UCSD-AML1 (cell line): ENCODE measurements at regions not wholly inside any gene's neighbourhood (a gene's known extent, or its start where the extent isn't known, plus 50 kb on each side); places are given as distances from the start of the nearest gene placed in this dataset.

Experiments
- DNase-seq: peaks from one replicate; lab custom pipeline; 2025; ENCODE audit not compliant: unreplicated experiment; lab: John Stamatoyannopoulos, UW

DNA sequence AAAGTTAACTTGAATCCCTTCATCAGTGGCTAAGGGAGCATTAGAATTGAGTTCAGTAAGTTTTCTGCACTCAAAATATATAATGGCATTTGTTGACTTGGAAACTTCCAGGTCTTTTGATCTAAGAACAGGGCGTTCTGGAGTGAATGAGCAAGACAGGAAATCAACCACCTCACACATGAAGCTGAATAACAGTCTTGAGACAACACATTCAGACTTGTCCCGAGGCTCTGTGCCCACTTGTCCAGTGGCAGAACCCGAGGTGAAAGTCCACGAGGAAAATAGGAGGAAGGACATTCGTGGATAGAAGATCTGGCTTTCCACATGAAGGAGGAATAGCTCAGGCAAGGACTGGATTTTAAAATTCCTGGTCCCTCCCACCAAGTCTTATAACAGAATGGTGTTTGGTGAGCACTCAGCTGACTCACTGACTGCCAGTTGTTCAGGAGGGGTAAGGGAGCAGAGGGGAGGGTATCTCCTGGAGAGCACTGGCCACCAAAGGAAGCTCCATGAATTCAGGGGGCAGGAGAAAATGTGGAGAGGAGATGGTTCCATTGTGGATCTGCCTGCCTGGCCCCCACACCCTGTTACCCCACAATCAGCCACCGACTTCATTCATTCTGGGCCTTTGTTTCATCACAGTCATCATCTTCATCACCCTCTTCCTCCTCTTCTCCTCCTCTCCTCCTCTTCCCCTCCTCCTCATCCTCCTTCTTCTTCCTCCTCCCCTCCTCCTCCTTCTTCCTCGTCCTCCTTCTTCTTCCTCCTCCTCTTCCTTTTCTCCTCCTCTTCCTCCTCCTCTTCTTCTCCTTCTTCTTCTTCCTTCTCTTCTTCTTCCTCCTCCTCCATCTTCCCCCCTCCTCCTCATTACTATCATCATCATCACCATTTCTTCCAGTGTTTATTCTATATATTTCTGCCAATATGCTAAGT lies 620.1 kb downstream of the MED13L start:
- DNase-seq = no peak

DNA sequence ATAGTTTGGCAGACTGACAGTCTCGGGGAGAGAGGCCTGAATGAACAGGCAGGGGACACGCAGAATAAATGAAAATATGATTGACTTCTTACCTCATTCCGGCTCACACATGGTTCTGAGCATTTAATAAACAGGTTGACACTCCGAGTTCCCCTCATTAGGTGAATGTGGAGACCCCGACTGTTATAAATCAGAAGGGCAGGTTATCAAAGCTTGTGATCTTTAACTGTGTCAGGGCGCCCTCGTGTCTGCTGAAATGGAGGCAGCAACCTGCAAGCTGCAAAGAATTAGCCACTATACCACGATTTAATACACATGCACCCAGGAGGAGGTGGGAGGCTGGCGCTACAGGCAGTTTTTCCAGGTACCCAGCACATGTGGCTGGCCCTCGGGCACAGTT lies 627.5 kb downstream of the MED13L start:
- DNase-seq = no peak

DNA sequence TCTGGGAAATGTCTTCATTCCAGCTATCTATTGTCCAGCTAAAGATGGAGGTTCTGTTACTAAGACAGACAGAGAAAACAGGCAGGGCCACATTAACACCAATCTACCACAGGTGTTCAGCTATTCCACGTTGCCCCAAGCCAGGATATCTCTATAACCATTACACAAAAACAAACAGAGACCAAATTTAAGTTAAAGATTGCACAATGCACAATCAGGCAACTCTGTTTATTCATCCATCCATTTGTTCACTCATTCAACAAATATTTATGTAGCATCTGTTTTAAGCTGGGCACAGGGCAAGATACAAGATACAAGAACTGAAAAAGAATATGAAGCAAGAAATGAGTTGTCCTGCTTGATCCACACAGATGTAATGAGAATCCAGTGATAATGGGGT lies 629.0 kb downstream of the MED13L start:
- DNase-seq = no peak

DNA sequence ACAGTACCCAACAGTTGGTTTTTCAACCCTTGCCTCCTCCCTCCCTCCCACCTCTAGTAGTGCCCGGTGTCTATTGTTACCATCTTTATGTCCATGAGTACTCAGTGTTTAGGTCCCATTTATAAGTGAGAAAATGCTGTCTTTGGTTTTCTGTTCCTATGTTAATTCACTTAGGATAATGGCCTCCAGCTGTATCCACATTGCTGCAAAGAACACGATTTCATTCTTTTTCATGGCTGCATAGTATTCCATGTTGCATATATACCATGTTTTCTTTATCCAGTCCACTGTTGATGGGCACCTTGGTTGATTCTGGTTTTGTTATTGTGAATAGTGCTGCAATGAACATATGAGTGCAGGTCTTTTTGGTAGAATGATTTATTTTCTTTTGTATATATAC lies 631.3 kb downstream of the MED13L start:
- DNase-seq = no peak

DNA sequence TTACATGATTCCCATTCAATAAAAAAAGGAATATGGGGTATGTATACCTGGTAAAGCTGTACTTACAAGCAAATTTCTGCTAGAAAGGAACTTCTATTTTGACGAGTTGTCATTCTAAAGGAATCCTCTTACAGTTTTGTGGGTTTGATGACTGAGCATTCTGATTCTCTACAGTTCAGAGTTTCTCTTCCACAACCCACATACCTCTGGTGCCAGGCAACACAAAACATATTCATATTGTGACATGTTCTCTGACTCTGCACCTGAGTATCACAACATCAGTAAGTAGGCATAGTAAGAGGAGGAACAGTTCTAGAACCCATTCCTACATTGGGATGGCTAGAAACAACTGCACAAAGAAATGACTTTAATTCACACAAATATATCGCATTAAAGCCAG lies 636.6 kb downstream of the MED13L start:
- no peak for DNase-seq

DNA sequence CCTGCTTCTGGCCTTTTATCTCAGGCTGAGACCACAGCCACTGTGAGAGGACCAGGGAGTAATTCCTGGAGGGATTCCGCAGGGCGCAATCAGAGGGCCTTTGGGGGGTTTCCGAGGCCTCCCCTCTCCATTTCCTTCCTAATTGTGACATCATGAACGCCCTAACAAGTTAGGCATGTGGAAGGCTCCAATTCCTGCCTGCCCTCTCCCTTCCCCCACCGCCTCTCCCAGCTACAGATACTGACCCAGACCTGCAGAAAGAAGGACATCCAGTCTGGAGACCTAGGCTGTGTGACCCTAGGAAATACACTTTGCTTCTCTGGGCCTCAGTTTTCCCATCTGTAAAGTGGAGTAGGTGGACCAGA lies 637.9 kb downstream of the MED13L start:
- no peak for DNase-seq

DNA sequence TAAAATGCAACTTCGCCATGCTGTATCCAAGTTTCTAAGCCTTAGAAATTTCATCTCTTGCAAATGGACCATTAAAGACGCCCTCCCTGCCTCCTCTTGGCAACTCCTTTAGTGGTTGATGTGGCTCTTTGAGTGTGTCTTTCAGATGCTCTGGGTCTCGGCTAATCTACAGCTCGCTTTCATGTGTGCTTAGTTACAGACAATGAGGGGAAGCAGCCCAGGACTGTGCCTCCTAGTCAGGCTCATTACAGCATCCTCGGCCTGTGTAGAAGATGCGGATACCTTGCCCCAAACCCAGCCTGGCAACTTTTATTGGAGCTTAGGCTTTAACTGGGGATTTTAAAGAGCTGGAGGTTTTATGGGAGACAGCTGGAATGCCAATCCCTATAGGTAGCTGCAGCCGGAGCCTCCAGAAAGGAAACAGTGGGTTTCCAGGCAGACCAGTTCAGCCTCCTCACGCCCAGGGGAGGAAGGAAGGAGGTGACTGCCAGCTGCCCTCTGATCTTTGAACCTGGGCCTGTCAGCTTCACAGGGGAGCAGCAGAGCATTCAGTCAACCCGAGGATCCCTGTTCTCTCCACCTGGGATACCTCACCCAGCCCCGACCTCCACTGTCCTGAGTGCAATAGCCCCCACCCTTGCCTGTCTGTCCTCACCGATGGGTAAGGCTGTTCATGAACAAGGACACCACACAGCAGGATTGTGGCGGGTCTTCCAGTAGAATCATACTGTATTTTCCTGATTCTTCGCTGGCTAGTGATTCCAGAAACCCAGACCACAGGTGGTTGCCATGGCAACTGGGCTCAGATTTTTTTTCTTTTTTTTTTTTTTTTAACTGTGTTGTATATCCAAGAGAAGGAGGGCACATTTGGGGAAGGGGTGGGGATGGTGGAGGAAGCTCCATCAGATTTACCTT lies 638.5 kb downstream of the MED13L start:
- DNase-seq = no peak

DNA sequence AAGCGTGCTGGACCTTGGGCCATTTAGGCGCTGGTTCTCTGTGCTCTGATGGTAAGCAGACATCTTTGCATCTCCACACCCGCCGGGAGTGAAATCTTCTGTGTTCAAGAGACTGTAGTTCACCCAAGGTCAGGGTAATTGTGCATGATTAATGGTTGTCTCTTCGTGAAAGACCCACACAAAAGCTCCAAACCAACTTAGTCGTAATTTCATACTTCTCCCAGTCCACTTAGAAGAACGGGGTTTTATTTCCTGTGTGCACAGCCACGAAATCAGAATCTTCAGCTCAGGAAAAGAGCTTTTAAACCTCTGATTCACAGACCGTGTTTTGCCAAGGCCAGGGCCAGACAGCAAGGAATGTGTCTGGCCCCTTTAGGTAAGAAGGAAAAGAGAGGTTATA lies 640.9 kb downstream of the MED13L start:
- no peak for DNase-seq

DNA sequence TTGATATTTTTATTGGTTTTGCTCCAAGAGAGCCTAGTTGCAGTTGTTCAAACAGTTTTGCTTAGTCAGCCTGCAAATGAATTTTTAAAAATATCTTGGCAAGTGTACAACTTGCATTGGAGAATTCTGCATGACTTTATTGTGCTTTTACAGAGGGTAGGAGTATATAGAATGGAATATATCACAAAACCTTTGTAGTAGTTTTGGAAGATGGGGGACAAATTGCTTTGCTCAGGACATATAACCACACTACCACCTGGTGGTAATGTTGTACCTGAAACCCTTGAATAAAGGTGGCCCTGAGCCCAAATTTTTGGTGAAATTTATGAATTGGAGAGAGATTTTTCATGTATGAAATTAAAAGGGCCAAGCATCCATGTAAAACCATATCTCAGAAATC lies 645.2 kb downstream of the MED13L start:
- no peak for DNase-seq

DNA sequence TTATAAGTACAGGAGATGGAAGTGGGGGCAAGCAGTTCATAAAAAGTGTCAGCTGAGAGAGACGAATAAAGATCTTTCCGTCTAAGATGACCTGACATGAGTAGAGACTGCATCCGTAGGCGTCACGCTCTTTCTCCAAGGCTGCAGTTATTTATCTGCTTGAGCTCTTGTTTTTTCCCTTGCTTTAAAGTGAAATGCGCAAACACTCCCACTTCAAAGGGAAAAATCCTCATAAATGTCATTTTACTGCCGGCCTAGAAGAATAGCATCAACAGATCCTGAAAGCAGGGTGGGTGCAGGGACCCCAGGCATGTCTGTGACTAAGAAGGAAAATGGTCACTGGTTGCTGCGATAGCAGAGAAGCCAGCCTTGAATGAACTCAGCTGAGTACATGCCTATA lies 647.4 kb downstream of the MED13L start:
- DNase-seq = no peak

DNA sequence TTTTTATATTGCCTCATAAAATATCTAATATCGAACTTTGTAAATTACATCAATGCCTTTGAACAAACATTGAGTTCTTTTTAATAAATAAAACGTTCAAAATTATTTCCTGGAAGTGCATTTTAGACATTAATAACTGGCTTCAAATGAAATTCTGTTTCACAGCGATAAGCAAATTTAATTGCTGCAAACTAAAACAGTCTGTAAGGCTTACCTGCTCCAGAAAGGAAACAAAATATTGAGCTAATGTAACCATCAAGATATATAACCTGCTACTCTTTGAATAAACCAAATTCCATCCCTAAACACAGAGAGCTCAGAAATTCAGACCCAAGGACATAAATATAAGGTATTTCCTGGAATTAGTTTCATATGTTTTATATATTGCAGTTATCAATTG lies 651.3 kb downstream of the MED13L start:
- no peak for DNase-seq

DNA sequence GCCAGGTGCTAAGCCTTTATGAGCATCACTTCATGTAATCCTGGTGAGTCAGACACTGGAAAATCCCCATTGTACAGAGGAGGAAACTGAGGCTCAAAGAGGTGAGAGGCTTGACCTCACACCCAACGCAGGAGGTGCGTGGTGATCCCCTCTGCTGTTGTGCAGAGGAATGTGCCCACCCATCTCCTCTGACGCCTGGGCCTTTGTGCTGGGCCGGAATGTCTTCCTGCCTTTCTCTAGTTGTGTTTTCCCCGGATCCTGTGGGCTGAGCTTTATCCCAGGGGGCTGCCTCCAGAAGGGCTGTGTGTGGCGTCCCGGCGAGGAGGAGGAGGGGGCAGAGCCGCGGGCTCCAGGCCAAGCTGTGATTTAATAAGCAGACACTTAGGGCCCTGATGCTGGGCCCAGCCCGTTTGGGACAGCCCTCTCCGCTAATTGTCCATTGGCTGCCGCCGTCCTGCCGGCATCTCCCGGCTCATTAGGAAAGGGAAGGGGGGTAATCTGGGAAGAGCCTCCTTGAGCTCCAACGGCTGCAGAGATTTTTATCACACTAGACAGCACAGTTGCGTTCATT lies 653.6 kb downstream of the MED13L start:
- no peak for DNase-seq

DNA sequence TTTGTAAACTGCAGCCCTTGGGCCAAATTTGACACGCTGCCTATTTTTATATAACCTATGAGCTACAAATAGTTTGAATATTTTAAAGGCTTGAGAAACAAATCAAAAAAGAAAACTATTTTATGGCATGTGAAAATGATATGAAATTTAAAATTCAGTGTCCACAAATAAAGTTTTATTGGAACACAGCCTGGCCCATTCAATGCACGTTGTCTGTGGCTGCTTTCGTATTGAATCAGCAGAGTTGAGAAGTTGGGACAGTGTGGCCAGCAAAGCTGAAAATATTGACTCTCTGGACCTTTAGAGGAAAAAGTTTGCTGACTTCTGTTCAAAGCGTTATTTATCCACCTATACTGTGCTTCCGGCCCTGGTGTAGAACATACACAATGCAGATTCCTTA lies 654.2 kb downstream of the MED13L start:
- DNase-seq = no peak

DNA sequence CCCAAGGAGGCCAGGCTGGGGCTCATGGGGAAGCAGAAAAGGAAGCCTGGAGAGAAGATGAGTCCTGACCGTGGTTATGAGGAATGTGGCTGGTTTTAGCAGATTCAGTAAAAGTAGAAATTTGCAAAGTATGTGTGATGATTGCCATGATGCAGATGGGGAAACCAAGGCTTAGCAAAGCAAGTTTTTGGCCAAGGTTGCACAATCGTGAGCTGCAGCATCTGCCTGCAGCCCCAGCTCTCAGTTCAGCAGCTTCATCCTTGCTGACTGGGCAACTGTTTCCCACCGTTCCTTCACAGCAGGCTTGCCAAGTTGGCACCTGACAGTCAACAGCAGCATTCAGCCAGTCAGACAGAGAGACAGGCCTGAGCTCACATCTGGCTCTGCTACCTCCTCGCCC lies 656.7 kb downstream of the MED13L start:
- DNase-seq = no peak

DNA sequence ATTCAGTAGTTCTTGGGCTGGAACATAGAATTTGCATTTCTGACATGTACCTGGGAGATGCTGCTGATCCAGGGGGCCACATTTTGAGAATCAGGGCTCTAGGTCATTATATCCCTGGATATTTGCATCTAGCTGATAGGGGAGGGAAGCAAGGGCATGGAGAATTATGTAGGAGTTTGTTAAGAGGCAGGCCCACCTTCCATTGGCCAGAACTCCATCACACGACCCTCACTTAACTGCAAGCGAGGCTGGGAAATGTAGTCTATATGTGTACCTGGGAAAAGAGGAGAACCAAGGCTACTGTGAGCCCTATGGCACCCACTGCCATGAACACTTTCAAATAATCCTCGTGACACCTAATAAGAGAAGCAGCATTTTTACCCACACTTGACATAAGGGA lies 657.6 kb downstream of the MED13L start:
- no peak for DNase-seq

DNA sequence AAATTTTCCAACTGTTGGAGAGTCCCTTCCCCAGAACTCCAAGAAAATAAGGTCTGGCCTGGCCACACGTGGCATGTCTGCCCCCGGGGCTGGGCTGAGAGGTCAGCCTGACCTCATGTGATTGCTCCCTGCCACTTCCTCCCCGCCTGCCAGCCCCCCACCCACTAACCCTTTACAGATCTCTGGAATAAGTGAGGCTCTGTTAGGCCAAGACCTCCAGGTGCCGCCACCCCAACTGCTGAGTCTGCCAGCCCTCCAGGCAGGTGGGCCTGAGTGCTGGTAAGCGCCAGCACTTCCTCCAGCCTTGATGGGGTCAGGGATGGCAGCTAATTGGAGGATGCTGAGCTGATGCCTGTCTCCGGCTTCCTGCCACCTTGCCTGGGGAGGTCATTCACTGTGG lies 658.4 kb downstream of the MED13L start:
- no peak for DNase-seq

DNA sequence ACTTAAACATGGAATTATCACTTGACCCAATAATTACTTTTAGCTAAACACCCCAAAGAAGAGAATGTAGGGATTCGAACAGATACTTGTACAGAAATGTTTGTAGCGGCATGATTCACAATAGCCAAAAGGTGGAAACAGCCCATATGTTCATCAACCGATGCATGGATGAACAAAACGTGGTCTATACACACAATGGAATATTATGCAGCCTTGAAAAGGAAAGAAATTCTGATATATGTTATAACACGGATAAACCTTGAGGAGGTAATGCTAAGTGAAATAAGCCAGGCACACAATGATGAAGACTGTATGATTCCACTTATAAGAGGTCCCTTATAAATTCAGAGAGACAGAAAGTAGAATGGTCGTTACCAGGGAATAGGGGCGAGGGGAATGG lies 659.4 kb downstream of the MED13L start:
- DNase-seq = no peak

DNA sequence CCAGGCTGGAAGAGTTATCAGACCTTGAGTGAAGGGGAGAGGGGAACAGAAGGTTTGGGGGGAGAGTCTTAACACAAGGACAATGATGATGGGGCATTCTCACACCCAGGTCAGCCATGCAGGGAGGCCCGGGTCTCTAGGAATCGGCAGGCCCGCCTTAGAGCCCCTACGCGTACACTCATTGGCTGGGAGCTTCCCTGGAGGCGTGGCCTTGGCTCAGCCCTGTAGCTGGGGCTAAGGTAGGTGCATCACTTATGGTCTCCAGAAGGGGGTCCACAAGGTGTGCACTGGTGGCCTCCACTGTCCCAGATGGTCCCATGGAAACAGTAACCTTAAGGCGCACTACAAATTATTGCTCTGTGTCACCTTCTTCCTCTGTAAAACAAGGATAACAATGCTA lies 660.1 kb downstream of the MED13L start:
- DNase-seq = no peak

DNA sequence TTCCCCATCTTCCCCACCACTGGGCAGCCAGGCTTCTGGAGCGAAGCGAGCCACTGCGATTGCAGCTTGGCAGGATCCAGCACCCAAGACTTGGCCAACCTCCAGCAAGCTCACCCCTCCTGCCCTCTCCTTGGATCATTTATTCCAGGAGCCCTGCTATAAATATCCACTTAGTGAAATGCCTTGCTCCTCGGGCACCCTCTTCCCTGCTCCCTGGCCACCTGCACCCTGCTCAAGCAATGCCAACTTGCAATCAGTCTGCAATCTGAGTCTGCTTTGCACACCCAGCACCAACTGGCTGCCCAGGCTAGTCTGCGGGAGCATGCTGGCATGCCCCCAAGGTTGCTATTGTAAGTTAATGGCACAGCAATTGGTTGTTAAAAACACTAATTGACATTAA lies 666.0 kb downstream of the MED13L start:
- no peak for DNase-seq

DNA sequence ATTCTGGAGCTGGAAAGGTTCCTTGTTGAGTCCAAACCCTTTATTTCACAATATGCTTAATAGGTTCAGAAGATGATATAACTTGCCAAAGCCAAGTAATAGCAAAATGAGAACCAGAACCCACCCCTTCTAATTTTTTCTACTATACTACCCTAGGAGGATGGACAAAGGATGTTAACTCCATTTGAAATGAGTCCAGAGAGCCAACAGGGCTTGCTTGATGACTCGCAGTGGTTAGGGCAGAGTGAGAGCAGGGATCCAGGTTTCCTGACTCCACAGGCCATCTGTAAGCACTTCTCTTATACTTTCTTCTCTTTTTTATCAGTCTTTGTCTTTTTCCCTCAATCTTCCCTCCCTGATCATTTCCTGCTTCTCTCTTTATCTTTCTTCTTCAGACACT lies 668.1 kb downstream of the MED13L start:
- no peak for DNase-seq

DNA sequence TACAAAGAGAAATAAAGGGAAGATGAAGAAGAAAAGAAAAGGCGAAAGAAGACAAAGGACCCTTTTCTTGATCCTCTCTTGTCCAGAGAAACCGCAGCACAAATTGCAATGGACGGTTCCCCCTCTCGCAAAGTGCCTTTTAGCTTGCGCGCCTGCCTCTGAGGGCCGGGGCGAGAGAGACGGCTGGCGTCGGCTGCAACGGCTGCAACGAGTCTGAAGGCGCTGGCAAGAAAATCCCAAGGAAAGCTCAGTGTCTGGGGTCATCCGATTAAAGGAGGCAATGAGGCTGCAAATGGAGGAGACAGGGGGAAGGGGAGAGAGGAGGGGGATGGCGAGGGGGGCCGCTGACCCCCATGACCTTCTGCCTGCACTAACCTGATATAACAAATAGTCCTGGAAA lies 671.5 kb downstream of the MED13L start:
- DNase-seq = no peak
